A673 (cell line): ENCODE measurements at regions not wholly inside any gene's neighbourhood (a gene's known extent, or its start where the extent isn't known, plus 50 kb on each side); places are given as distances from the start of the nearest gene placed in this dataset.

Experiments
- BruUV-seq: library from RNA; stranded (reverse); fragments of 400-500 nt; replicated peaks from 2 replicates; lab custom pipeline; 2021; lab: Mats Ljungman, UMichigan
- CTCF ChIA-PET: fragments of 300-600 bp; sonication (Branson Sonifier 250); formaldehyde crosslinking; loops from one replicate; lab custom pipeline; 2022; ENCODE audit warnings: antibody characterized with exemption; lab: Charles Lee
- POLR2A ChIA-PET: fragments of 300-600 bp; sonication (Branson Sonifier 250); formaldehyde crosslinking; loops from one replicate; lab custom pipeline; 2022; ENCODE audit warnings: antibody characterized with exemption; ENCODE audit not compliant: low non-redundant PET; lab: Charles Lee
- DNase-seq: peaks from one replicate; pipeline ENCODE4 v3.0.0-alpha.2; 2015; ENCODE audit warnings: low spot score
- H3K27ac ChIP-seq: fragments of 200-600 bp; sonication (generic); 2 replicates; pipeline ENCODE4 v1.5.1; 2016; ENCODE audit warnings: mixed run types, low read depth, mild to moderate bottlenecking, mixed read lengths, antibody characterized with exemption, low read length; ENCODE audit not compliant: poor library complexity, severe bottlenecking
- H3K27me3 ChIP-seq: fragments of 200-600 bp; sonication (generic); replicated peaks from 2 replicates; pipeline ENCODE4 v1.6.1; 2017; ENCODE audit warnings: mixed run types, low read depth, mild to moderate bottlenecking, mixed read lengths, antibody characterized with exemption, low read length; ENCODE audit not compliant: insufficient read depth, poor library complexity
- H3K36me3 ChIP-seq: fragments of 200-600 bp; sonication (generic); 2 replicates; pipeline ENCODE4 v1.6.1; 2016; ENCODE audit warnings: mixed run types, mild to moderate bottlenecking, mixed read lengths, antibody characterized with exemption, low read length; ENCODE audit not compliant: insufficient read depth, poor library complexity, severe bottlenecking
- H3K4me1 ChIP-seq: fragments of 200-600 bp; sonication (generic); 2 replicates; pipeline ENCODE4 v1.6.1; 2017; ENCODE audit warnings: mixed run types, mild to moderate bottlenecking, mixed read lengths, antibody characterized with exemption, low read length; ENCODE audit not compliant: insufficient read depth, poor library complexity, severe bottlenecking
- H3K4me3 ChIP-seq: fragments of 200-600 bp; sonication (generic); 2 replicates; pipeline ENCODE4 v1.5.1; 2016; ENCODE audit warnings: low read depth, mixed run types, mild to moderate bottlenecking, mixed read lengths, low read length; ENCODE audit not compliant: poor library complexity, severe bottlenecking
- H3K9me3 ChIP-seq: fragments of 200-600 bp; sonication (generic); 2 replicates; pipeline ENCODE4 v1.6.1; 2016; ENCODE audit warnings: mixed run types, low read depth, mild to moderate bottlenecking, mixed read lengths, antibody characterized with exemption, low read length; ENCODE audit not compliant: poor library complexity, severe bottlenecking
- CTCF ChIP-seq: fragments of 300-800, 200-600 bp; sonication (generic); conservative IDR thresholded peaks from 2 replicates; pipeline ENCODE4 v1.5.1; 2017; ENCODE audit warnings: low read depth, mild to moderate bottlenecking, antibody characterized with exemption, low read length, moderate library complexity, mixed read lengths
- EZH2 ChIP-seq: fragments of 200-600 bp; sonication (generic); IDR thresholded peaks from 2 replicates; pipeline ENCODE4 v1.6.1; 2017; ENCODE audit warnings: borderline replicate concordance, low read depth, mild to moderate bottlenecking, mixed read lengths, antibody characterized with exemption, low read length; ENCODE audit not compliant: poor library complexity, severe bottlenecking
- intact Hi-C: fragments of 100-400 bp; cut with micrococcal nuclease; formaldehyde crosslinking; loops from one replicate; pipeline ENCODE4 v1.10.0; 2022; ENCODE audit not compliant: unreplicated experiment

- H3K36me3 ChIP-seq, result no peaks in the 10 kb centered on the region
- DNase-seq, result no peak
These were observed 654.0 kb downstream of the COL12A1 start for GRCh38 chr6:74551896-74552295.

GRCh38 chr6:74550821-74551220 is 655.0 kb downstream of the COL12A1 start:
- intact Hi-C loops, result no loop called here
- H3K36me3 ChIP-seq, result no peaks in the 10 kb centered on the region
- no TSS peak for BruUV-seq
- no peaks in the 10 kb centered on the region for H3K27me3 ChIP-seq
- no peak overlapping the region for H3K27ac ChIP-seq
- H3K4me1 ChIP-seq, result no peaks in the 10 kb centered on the region
- no peak for DNase-seq
- no peaks in the 10 kb centered on the region for H3K9me3 ChIP-seq
- TF ChIP-seq CTCF, result no peak
- no peak for TF ChIP-seq EZH2
- no peak overlapping the region for H3K4me3 ChIP-seq
- POLR2A ChIA-PET, result no interaction called here
- CTCF ChIA-PET, result no interaction called here

More at GRCh38 chr6:74551896-74552295, 654.0 kb downstream of the COL12A1 start:
- no peak for TF ChIP-seq EZH2
- no peak for TF ChIP-seq CTCF
- no peaks in the 10 kb centered on the region for H3K4me1 ChIP-seq
- H3K27ac ChIP-seq, result no peak overlapping the region
- intact Hi-C loops, result no loop called here
- H3K9me3 ChIP-seq, result no peaks in the 10 kb centered on the region
- no peak overlapping the region for H3K4me3 ChIP-seq
- BruUV-seq, result no TSS peak
- CTCF ChIA-PET, result no interaction called here
- POLR2A ChIA-PET, result no interaction called here
- no peaks in the 10 kb centered on the region for H3K27me3 ChIP-seq

DNA sequence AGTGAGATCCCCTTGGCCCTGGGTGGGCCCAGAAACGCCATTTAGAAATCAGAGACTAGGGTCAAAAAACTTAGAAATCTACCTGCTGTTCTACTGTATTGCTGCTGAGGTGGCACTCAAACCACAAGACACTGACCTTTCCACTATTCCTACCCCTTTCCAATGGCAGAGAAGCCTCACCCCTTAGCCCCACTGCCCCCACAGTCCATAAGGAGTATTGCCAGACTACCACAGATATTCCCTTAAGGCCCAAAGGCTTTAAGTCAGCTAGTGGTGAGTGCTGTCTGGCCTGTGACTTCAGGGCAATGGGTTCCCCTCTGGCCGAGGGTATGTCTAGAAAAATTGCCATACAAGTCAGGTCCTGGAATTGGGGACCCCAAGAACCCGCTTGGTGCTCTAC is 656.1 kb downstream of the COL12A1 start:
- Histone ChIP-seq H3K27me3 (no peaks in the 10 kb centered on the region), H3K4me3 (no peak overlapping the region), H3K4me1 (no peaks in the 10 kb centered on the region), H3K36me3 (no peaks in the 10 kb centered on the region), H3K9me3 (no peaks in the 10 kb centered on the region), H3K27ac (no peak overlapping the region)
- DNase-seq, result no peak
- no TSS peak for BruUV-seq
- intact Hi-C loops, result no loop called here
- no peak for TF ChIP-seq EZH2
- ChIA-PET CTCF (no interaction called here), POLR2A (no interaction called here)

- no peaks in the 10 kb centered on the region for H3K36me3 ChIP-seq
- no peaks in the 10 kb centered on the region for H3K9me3 ChIP-seq
- POLR2A ChIA-PET, result no interaction called here
- CTCF ChIA-PET, result no interaction called here
- TF ChIP-seq CTCF (no peak), EZH2 (no peak)
- H3K4me3 ChIP-seq, result no peak overlapping the region
- no peak overlapping the region for H3K27ac ChIP-seq
- no peak for DNase-seq
- no peaks in the 10 kb centered on the region for H3K27me3 ChIP-seq
- intact Hi-C loops, result no loop called here
- no TSS peak for BruUV-seq
- H3K4me1 ChIP-seq, result no peaks in the 10 kb centered on the region
These were observed 671.2 kb downstream of the COL12A1 start for GRCh38 chr6:74534465-74535211.
